HG02852 (cell line): ENCODE measurements at regions not wholly inside any gene's neighbourhood (a gene's known extent, or its start where the extent isn't known, plus 50 kb on each side); places are given as distances from the start of the nearest gene placed in this dataset.

ENCODE experiments used
- ATAC-seq: cut with Tn5 transposase; IDR thresholded peaks from one replicate; pipeline ENCODE4 v1.9.1; 2021; ENCODE audit warnings: mild to moderate bottlenecking, moderate library complexity; ENCODE audit not compliant: unreplicated experiment

DNA sequence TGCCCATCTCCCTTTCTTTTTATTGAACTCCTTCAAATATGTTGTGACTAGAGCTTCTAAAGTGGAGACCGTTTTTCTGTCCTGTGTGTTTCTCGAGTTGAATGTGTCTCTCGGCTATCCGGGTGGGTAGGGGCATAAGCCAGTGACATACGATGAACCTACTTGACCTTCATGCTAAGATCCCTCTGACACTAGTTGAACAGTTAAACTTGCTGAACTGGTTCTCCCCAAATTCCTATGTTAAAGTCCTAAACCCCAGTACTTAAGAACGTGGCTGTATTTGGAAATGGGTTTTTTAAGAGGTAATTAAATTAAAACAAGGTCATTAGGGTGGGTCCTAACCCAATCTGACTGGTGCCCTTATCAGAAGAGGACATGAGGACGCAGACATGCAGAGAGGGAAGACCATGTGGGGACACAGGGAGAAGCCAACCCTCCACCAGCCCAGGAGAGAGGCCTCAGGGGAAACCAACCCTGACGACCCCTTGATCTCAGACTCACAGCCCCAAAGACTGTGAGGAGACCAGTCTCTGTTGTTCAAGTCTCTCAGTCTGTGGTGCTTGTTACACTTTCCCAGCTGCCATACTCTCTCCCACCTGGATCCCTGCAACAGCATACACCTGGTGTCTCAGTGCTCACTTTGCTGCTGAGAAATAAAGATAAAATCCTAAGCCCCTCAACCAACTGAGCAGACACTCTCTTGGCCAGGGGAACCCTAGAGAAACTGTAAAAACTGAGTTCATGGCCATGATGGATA lies 208.4 kb downstream of the MYLK4 start:
- ATAC-seq = no peak

DNA sequence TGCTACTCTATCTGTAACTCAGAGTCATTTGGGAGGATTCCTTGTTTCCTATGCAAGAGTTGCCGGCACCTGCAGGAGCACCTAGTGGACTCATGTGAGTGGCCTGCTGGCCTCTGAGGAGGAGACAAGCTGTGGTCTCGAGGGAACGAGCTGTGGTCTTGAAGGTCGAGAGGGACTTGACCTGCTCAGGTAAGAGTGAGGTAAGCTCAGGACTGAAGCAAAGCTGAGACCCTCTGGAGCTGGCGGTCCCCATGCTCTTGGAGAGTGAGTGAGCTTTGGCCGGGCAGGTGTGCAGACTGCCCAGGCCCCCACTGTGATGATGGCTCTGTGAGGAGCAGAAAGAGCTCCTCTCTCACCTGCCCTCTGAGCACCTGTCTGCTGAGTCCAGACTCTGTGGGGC lies 214.3 kb downstream of the MYLK4 start:
- ATAC-seq = no peak

DNA sequence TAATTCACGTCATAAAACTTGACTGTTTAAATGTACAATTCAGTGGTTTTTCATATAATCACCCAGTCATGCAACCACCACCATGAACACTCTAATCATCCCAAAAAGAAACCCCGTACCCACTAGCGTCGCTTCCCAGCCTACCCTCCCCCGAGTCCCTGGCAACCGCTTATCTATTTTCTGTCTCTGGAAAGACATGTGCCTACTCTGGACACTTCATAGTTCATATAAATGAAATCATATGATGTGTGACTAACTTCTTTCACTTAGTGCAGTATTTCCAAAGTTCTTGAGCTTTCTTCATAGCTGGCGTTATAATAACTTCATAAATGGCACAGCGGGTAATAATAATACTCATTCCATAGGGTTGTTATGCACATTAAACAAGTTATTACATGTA lies 215.2 kb downstream of the MYLK4 start:
- ATAC-seq = no peak

DNA sequence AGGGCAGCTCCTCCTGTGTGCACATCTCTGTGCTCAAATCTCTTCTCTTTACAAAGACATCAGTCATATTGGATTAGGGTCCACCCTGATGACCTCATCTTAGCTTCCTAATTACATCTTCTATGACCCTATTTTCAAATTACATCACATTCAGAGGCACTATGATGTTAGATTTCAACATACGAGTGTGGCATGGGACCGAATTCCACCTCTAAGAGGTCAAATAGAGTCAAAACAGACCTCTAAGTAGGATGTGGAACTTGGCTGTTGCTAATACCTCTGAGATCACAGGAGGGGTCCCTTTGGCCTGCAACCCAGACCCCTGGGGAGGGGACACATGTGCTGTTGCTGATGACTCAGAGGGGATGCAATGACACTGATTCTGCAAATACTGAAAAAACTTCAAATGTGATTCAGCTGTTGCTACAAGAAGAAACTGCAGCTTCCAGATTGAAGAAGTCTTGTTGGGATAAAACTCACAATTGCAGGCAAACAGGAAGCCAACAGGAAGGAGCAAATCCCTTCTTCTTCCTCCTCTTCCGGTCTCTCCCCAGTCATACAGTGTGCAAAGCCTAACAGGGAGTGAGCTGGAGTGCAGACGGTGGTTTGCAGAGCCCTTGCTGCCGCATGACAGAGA lies 216.2 kb downstream of the MYLK4 start:
- no peak for ATAC-seq

DNA sequence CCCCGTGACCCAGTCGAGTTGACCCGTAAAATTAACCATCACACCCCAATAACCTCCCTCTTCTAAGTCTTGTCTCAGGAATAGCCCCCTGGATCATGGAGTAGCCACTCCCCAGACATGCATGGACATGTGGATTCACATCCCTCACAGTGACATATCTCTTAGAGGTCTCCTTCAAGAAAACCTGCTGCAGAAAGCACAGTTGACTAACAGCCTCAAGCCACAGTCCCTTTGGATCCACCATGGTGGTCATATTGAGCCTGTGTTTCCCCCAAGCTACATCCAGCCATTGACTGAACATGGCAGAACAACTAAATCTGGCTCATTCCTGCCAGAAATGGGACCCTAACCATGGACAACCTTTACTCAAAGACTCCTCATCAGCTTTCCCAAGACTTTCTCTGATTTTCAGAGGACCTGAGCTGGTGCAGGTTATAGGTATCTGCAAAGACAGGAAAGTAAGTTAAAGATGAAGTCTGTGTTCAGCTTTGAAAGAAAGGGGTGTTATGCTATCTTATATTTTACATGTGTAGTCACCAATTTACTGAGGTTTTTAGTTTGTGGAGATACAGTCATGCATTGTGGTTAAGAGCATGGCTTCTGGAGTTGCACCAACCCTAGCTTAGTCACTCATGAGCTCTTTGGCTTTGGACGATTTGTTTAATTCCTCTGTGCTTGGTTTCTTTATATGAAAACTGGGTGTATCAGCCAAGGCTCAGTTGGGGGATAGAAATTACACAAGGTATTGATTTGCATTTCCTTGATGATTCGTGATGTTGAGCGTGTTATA lies 219.1 kb downstream of the MYLK4 start:
- ATAC-seq = no peak

DNA sequence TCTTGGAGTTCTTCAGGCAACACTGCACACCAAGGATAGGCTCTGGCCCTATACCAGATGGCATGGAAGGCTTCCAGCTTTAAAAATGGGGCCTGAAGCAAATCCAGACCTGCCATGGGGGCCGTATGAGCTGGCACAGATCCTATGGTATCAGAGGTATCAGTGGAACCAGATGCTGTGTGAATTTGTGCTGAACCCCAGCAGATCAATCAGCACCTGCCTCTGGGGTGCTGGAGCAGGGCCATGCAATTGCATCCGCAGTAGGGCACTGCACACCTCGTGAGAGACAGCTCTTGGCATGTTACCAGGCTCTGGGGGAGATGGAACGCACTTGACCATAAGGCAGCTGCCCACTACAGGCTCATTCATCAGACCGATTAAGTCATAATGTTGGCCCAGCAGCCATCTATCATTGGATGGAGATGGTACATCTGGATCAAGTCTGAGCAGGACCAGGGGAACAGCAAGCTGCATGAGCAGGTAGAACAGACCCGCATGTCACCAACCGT lies 221.5 kb downstream of the MYLK4 start:
- ATAC-seq = no peak

DNA sequence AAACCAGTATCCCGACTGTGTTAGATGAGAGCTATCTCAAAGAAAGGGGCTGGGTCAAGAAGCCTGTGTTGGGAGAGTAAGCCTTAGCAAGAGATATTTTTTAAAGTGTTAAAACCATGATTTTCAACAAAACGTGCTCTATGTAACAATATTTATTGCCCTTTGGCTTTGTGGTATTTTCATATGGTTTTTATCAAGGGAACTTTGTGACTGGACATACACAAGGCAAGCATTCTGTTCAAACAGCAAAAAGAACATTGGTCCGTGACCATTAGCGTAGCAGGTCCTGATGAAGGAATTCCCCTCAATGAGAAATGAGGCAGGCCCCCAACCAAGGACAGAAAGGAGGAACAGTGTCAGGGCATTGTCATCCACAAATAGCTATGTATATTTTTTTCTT lies 222.6 kb downstream of the MYLK4 start:
- ATAC-seq = no peak

DNA sequence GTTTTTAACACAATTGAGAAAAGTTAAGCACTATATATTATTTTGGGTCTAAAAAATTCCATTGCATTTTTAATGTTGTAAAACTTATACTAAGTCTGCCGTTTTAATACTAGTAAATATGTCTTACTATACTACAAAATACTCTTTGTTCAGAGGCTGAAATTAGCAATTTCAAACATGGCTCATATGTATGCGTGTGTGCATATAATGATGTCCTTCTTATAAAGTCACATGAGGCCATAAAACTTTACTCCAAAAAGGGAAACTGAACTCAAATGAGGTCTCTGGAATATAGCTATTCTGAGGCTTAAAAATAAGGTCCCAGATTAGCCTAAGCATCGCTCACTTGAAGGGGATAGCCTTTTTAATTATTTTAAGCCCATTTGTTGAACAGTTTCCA lies 224.0 kb downstream of the MYLK4 start:
- no peak for ATAC-seq

DNA sequence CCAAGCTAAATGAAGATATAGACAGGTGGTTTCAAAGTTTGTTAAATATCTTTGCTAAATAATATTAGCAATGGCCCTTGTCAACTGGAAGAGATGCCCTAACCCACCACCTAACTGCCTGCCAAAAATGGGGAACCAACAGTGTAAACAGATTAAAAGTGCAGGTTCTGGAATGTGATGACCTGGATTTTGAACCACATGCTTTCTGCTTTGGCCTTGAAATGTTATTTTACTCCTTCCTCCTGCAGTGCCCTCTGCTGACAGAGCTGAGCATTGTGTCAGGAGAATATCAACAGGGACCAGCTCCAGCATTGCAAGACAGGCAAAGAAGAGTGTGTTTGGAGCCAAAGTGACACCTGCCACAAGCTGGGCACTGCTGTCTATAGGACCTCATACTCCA lies 226.6 kb downstream of the MYLK4 start:
- no peak for ATAC-seq

DNA sequence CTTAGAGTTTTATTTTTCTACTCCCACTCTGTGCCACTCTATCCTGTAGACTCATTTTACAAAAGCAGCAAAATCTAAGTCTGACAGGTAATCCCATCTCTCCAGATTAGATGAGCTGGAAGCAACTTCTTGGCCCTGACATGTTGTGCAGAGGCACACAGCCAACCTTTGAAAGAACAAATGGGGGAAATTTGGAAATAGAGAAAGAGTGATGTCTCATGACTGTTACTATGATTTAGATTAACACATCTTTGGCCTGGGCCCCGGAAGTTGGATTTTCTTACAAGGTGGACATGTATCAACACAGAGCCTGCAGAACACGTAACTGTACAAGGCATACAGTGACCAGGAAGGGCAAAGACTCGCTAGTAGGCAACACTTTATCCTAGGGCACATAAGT lies 227.7 kb downstream of the MYLK4 start:
- ATAC-seq = no peak

DNA sequence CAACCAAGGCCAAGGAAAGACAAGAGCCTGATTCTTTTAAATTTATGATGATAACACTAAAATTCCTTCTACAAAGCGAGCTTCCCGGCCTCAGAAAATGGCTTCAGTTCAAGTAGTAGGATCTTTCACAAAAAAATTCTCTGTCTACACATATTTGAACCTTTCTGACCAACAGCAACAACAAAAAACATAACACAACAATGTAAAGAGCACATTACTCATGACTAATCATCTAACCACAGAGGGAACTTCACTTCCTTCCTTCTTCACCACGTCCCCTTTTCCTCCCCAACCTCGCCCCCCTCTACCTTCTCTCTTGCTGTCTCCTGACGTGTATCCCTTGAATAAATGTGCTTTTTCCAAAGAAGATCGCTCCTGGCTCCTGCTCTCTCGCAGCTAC lies 228.2 kb downstream of the MYLK4 start:
- no peak for ATAC-seq

DNA sequence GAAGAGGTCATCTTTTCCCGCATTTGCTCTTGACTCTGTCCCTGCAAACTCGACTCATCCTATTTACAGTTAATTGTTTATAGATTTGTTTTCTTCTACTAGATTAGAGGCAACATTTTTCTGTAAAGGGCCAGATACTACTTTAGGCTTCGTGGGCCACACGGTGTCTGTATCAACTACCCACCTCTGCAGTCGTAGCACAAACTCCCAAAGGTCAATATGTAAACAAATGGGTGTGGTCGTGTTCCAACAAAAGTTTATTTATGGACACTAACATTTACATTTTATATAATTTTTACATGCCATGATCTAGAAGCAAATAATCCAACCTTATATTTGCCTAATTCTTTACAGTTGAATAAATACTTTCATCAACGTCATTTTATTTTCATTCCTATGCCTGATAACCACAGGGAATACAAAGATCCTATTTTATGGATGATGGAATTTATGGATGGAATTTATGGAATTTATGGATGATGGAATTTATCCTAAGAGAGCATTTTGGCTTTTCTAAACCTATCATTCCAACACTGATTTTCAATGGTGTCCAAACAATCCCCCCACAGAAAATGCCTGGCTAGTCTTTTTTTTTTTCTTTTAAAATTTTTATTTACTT lies 232.8 kb downstream of the MYLK4 start:
- no peak for ATAC-seq

DNA sequence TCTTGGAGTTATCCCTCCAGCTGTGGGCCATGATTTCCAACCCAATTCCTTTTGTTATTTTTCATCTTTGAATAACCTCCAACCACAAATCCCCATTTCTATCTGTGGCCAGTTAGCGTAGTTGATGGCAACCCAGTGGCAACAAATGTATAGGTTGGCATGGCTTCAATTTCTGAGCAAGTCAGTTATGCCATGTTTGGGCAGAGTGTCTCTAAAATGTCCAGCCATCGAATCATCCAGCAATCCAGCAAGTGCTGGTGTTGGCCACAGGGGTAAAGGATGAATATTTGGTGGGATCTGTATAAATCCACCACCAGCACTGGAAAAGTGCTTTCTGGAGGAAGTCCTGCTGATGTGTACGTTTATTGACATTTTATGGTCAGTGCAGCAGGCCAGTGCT lies 233.3 kb downstream of the MYLK4 start:
- ATAC-seq = no peak

DNA sequence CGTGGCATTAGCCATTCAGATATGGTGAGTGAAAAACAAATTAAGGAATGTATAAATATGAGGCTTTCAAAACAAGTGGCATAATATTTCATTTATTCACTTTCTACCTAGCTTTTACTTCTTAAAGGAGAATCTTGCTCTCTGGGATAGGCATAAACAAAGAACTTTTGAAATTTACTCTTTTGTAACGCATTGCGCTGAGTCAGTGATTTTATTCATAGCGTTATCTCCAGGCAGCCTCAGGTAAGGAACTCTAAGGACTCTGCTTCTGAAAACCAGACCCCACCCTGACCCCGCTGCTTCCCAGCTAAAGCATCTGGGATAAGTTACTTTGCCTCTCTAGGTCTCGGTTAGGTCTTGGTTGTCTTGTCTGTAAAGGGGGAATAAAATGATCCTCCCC lies 234.7 kb downstream of the MYLK4 start:
- ATAC-seq = no peak

DNA sequence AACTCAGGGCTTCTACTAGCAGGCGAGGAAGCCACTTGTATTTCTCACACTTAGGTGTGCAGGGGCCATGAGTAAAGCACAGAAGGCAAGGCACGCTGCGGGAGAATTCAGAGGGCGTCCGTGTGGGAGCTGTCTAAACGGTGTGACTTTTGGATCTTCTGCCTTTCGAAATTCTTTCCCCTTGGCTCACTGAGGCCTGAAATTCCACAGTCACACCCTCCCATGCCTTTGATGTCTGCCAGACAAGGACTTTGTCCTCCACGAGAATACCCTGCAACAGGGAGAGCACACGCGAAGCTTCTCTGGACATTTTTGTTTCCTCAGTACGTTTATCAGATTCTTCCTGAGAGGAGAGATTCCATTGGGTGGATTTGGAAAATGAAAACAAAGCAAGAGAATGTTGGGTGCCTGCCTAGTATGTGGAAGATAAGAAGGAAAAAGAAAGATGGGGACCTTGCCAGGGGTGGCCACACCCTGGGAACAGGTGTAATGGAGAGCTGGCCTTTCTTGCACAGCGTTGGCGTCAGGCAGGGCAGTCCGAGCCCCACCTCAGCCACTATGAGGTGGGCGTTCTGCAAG lies 235.7 kb downstream of the MYLK4 start:
- no peak for ATAC-seq

DNA sequence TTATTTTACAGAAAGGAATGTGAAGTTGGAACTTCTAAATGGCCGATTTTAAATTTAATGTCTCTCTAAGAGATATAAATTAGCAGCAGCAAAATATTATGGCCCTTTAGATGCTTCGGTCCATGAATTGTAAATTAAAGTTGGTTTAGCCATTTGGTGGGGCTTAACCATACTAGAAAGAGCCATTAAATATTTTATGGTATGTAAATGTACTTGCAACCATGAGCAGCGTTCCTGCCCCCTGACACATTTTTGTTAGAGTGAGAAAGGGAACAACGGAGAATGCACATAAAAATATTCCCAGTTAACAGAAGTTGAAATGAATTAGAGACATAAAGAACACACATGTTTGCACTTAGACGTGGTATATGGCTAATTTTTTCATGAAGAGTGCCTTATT lies 237.9 kb downstream of the MYLK4 start:
- ATAC-seq = no peak

DNA sequence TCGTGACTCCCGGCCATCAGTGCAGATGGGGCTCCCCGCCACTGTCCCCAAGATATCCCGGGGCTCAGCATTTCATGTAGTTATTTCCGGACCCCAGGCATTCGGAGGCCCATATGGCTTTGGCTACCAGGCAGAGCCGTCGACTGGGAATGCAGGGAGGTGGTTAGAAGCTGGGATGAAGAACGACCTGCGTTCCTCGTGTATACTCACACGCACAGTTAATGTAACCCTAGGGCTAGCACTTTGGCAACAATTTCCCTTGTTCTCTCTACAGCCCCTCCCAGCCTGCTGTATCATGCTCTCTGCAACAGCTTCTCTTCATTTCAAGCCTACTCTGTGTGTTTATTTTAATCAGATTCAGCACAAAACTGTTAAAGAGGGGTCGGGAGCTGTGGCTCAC lies 240.4 kb downstream of the MYLK4 start:
- ATAC-seq = no peak

DNA sequence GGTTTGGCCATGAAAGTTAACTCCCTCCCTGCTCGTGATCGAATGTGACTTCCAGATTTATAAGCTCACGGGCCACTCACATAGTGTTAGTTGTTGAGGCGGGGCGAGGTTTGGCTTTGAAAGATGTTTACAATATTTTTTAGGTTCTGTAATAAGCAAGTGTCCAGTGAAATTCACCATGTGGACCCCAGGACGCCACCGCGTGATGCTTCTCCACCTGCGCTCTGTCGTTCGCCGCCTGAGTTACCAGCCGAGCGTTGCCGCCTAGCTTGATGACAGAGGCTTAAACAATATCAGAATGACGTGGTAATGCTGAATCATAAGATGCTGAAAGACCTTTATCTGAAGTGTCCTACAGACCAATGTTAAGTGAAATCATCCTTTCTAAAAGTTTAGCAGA lies 241.0 kb downstream of the MYLK4 start:
- ATAC-seq = no peak

DNA sequence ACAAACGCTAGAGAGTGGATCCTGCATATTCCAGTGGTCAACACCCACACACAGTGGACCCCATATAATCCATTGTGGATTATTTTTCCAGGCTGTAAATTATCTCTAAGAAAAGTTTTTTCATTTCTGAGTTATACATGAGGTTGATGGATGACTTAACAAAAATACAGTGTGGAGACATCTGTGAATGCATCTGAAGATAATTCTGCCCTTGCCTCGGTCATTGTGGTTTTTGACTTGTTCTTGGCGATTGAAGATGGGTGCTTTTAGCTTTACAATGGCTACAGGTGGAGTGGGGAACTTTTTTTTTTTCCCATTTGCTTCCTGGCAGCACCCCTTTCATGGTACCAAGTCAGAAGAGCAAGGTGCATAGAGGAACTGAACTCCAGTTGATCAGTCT lies 242.7 kb downstream of the MYLK4 start:
- ATAC-seq = no peak

DNA sequence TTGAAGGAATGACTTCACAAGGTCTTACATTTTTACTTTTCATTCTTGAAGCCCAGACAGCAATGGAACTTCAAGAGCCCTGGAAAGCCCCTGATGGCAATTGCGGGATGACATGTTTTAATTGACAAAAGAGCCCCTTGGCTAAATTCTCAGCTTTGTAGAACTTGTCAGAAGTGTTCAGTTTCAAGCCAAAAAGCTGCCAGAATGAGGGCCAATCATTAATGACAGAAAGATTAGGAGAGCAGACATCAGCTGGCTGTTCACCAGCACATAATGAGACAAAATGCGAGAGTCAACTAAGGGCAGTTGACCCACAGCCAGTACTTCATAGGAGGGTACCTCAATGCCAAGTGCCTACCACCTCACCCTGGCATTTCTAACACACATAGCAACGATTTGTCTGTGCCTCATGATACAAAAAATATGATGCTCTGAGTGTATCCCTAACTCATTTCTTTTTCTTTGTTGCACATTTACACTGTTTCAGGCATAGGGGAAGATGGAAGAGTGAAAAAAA lies 243.1 kb downstream of the MYLK4 start:
- no peak for ATAC-seq

DNA sequence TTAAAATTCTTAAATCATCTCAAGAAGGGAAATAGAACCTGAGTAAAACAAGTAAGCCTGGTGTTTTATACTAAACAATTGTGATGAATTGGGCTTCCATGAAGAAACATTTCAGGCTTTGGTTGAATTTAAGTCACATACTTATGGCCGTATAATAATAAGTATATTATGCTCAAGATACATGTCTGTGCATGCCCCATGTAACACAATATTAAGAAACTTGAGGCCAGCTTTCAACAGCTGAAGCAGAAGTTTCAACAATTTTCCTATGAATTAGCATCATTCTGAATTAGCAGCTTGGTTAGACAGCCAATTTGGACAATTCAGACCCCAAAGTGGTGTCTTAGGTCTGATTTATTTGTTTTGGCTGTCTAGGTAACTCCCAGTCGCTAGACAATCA lies 243.7 kb downstream of the MYLK4 start:
- ATAC-seq = no peak
